ENCODE measurements at regions not wholly inside any gene's neighbourhood (a gene's known extent, or its start where the extent isn't known, plus 50 kb on each side); places are given as distances from the start of the nearest gene placed in this dataset.

DNA sequence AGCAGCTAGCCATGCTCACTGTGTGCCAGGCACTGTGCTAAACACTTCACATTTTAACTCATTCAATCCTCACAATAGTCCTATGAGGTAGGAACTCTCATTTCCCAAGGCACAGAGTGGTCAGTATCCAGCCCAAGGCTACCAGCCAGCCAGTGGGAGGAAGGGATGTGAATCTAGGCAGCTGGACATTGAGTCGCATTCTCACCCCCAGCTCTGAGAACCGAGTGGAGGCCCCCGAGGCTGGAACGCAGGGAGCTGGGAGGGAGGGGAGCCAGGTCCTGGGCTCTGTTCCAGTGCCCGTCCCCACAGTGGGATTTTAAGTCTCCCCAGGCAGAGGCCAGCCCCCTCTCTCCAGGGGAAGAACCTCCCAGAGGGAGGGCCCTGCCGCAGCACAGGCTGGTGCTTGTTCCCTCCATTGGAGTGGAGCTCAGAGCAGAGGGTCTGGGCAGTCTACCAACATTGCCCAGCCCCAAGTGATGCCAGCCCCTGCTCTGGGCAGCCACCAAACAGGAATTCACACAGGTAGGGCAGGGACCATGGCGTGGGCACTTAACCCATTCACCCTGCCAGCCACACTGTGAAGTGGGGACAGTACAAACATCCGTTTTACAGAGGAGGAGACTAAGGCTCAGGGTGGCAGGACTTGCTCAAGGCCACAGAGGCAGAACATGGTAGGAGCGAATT, 131.3 kb downstream of the CEBPB start:
- H3K4me3 Mint-ChIP-seq, result no peak overlapping the region
- peaks cover 2 to 11% of the 10 kb centered on the region in 2 donors for H3K4me1 Mint-ChIP-seq
- peaks cover 2 to 6% of the 10 kb centered on the region in 2 donors for H3K9me3 Mint-ChIP-seq
- H3K27ac Mint-ChIP-seq, result no peak overlapping the region
- no peak for DNase-seq
- no peaks in the 10 kb centered on the region for H3K36me3 Mint-ChIP-seq
- peaks cover 25 to 48% of the 10 kb centered on the region in 2 donors for H3K27me3 Mint-ChIP-seq
- no peak for ATAC-seq (replicated peaks)

DNA sequence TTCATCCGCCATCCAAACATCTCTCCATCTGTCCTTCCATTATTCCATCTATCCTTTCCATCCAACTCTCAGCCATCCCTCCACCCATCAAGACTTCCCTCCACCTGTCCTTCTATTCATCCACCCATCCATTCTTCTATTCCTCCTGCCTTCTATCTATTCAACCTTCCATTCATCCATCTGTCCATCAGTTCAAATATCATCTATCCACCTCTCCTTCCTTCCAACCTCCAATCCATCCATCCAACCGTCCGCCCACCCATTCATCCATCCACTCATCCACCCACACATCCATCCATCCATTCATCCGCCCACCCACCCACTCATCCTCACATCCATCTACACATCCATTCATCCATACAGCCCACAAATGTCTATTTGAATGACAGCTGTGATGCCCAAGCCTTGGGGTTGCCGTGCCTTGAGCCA, 132.1 kb downstream of the CEBPB start:
- no peak overlapping the region for H3K4me3 Mint-ChIP-seq
- no peak overlapping the region for H3K27ac Mint-ChIP-seq
- peaks cover 2 to 11% of the 10 kb centered on the region in 2 donors for H3K4me1 Mint-ChIP-seq
- ATAC-seq (replicated peaks) (no peak), DNase-seq (no peak)
- peaks cover under 1% of the 10 kb centered on the region in 2 donors for H3K36me3 Mint-ChIP-seq
- peaks cover 21 to 46% of the 10 kb centered on the region in 2 donors for H3K27me3 Mint-ChIP-seq
- peaks cover 3 to 7% of the 10 kb centered on the region in 2 donors for H3K9me3 Mint-ChIP-seq

DNA sequence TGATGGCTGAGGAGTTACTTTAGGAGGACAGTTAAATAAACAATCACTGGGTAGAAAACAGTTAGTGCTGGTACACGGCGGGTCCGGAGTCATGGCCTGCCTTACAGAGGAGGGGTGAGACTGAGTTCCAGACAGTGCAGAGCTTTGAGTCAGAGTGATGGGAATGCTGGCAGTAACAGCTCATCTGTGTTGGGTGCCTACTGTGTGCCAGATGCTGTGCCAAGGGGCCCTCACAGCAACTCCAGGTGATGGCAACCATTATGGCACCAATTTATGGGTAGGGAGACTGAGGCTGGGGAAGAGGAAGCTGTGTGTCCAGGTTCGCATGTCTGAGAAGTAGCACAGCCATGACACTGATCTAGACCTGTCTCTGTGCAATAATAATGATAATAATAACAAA, 132.6 kb downstream of the CEBPB start:
- Mint-ChIP-seq H3K4me1 (peaks cover 2 to 11% of the 10 kb centered on the region in 2 donors), H3K27ac (no peak overlapping the region), H3K4me3 (no peak overlapping the region), H3K36me3 (peaks cover 3 to 5% of the 10 kb centered on the region in 2 donors), H3K9me3 (peaks cover 7 to 12% of the 10 kb centered on the region in 2 donors), H3K27me3 (peaks cover 22 to 46% of the 10 kb centered on the region in 2 donors)
- ATAC-seq (replicated peaks) (no peak), DNase-seq (no peak)

DNA sequence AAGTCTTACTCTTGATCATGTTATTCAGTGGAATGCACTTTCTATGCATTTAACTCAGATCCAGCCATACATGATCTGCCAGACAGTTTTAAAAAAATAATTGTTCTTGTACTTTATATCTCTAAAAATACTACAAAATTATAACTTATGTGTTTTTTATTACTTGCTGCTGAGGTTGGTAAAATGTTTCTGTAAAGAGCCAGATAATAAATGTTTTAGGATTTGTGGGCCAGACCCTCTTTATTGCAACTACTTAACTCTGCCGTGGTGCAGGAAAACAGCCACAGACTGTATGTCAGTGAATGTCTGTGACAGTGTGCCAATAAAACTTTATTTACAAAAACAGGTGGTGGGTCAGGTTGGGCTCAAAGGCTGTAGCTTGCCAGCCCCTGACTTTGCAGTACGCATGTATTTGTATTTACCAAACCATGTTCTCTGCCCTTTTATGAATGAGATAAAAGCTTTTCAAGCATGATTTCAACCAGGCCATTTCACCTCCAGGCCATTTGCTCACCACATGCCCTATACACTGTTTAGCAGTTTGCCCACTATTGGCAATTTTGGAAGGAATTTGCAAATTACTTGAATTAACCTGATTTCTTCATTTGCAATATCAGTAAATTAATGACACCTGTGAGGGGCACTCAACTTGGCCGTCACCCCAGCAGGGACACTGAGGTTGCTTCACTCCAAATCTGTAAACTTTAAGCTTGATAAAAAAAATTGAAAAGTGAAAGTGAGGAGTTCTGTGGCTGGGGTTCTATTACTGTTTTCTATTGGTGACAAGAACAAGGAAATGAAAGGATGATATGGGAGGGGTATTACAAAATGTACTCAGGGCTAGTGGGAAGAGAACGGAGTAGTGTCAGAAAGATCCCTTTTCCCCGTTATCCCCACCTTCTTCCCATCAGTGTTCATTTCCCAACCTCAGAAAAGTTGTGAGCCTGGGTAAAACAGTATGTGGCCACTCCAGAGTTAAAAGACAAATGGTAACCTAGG, 133.4 kb downstream of the CEBPB start:
- no peak for ATAC-seq (replicated peaks)

DNA sequence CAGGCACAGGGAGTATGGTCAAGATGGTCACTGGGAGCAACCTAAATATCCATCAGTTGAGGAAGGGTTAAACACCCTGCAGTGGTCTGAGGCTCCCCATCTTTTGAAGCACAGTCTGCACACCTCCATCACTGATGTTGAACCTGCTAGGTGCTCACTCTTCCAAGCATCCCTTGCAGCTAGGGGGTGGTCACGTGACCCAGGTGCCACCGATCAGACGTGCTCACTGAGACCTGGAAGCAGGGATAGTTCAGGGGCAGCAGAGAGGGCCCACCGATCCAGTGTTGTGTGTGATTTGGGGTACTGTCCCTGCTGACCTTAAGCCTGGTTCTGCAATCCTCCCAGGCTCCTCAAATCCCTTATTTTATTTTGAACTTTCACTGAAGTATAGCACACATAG, 134.6 kb downstream of the CEBPB start:
- ATAC-seq (replicated peaks) (no peak), DNase-seq (no peak)
- no peak overlapping the region for H3K27ac Mint-ChIP-seq
- H3K4me1 Mint-ChIP-seq, result no peaks in the 10 kb centered on the region
- H3K4me3 Mint-ChIP-seq, result no peak overlapping the region
- H3K27me3 Mint-ChIP-seq, result peaks cover 30 to 50% of the 10 kb centered on the region in 2 donors
- peaks cover 7 to 17% of the 10 kb centered on the region in 2 donors for H3K9me3 Mint-ChIP-seq
- peaks cover 3 to 5% of the 10 kb centered on the region in 2 donors for H3K36me3 Mint-ChIP-seq

More for the DNA sequence above, 133.4 kb downstream of the CEBPB start:
- H3K36me3 Mint-ChIP-seq, result peaks cover 3 to 5% of the 10 kb centered on the region in 2 donors
- no peak overlapping the region for H3K27ac Mint-ChIP-seq
- peaks cover 7 to 12% of the 10 kb centered on the region in 2 donors for H3K9me3 Mint-ChIP-seq
- DNase-seq, result no peak
- H3K4me3 Mint-ChIP-seq, result no peak overlapping the region
- peaks cover 19 to 41% of the 10 kb centered on the region in 2 donors for H3K27me3 Mint-ChIP-seq
- H3K4me1 Mint-ChIP-seq, result peaks cover 0 to 3% of the 10 kb centered on the region in 2 donors

DNA sequence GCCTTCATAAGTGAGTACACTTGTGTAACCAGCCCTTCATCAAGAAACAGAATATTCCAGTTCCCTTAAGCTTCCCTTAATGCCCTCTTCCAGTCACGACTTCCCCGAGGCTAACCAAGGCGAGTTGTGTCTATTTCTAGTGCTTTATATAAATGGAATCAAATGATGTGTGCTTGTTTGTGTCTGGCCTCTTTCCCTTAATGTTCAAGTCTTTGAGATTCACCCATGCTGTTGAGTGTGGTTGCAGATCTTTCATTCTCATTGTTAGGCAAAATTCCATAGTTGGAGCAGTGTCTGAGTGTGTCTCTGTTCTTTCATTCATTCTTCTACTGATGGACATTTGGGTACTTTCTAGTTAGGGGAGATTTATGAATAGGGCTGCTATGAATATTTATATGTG, 135.0 kb downstream of the CEBPB start:
- H3K9me3 Mint-ChIP-seq, result peaks cover 7 to 17% of the 10 kb centered on the region in 2 donors
- peaks cover 30 to 50% of the 10 kb centered on the region in 2 donors for H3K27me3 Mint-ChIP-seq
- DNase-seq (no peak), ATAC-seq (replicated peaks) (no peak)
- no peak overlapping the region for H3K4me3 Mint-ChIP-seq
- H3K27ac Mint-ChIP-seq, result no peak overlapping the region
- H3K4me1 Mint-ChIP-seq, result no peaks in the 10 kb centered on the region
- H3K36me3 Mint-ChIP-seq, result peaks cover 3 to 5% of the 10 kb centered on the region in 2 donors

DNA sequence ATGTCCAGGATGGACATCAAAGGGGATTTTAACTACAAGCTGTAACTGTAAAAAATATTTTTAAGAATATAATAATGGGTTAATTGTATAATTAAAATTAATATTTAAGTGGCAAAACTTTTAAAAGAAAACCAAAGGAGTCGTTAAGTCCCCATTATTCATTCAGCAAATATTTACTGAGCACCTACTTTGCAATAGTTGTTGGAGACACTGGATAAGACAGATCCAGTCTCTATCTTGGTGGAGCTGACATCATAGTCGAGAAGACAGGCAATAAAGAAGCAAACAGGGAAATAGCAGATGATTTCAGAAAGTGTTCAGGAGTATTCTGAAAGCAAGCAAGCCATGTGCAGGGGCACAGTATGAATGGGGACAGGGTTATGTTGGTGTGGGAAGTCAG, 137.0 kb downstream of the CEBPB start:
- Mint-ChIP-seq H3K9me3 (peaks cover 7 to 17% of the 10 kb centered on the region in 2 donors), H3K36me3 (peaks cover 3 to 5% of the 10 kb centered on the region in 2 donors), H3K4me1 (no peaks in the 10 kb centered on the region), H3K4me3 (no peak overlapping the region), H3K27ac (no peak overlapping the region), H3K27me3 (peaks cover 39 to 49% of the 10 kb centered on the region in 2 donors)
- no peak for ATAC-seq (replicated peaks)
- no peak for DNase-seq

DNA sequence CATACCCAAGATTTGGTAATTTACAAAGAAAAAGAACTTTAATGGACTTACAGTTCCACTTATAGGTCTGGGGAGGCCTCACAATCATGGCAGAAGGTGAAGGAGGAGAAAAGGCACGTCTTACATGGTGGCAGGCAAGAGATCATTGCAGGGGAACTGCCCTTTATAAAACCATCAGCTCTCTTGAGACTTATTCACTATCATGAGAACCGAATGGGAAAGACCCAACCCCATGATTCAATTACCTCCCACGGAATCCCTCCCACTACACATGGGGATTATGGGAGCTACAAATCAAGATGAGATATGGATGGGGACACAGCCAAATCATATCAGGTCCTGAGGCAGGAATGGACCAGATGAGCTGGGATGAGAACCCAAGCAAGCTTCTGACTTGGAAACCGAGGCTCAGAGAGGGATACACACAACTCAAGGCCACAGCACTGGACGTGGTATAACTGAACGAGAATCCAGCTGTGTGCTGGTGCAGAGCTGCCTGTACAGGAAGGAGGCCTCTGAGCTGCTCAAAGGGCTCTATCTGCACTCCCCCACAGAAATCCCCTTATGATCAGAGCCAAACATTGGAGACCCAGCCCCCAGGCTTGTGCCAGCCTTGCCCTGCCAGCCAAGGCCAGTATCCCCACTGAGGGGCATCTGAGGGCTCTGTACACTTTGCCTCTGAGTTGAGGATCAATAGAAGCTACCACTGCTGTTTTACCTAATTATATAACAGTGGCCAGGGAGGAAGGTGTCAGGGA, 137.8 kb downstream of the CEBPB start:
- H3K4me3 Mint-ChIP-seq, result no peak overlapping the region
- no peak overlapping the region for H3K27ac Mint-ChIP-seq
- DNase-seq (no peak), ATAC-seq (replicated peaks) (no peak)
- H3K4me1 Mint-ChIP-seq, result no peaks in the 10 kb centered on the region
- peaks cover 7 to 17% of the 10 kb centered on the region in 2 donors for H3K9me3 Mint-ChIP-seq
- H3K36me3 Mint-ChIP-seq, result peaks cover 3 to 5% of the 10 kb centered on the region in 2 donors
- peaks cover 43 to 50% of the 10 kb centered on the region in 2 donors for H3K27me3 Mint-ChIP-seq

DNA sequence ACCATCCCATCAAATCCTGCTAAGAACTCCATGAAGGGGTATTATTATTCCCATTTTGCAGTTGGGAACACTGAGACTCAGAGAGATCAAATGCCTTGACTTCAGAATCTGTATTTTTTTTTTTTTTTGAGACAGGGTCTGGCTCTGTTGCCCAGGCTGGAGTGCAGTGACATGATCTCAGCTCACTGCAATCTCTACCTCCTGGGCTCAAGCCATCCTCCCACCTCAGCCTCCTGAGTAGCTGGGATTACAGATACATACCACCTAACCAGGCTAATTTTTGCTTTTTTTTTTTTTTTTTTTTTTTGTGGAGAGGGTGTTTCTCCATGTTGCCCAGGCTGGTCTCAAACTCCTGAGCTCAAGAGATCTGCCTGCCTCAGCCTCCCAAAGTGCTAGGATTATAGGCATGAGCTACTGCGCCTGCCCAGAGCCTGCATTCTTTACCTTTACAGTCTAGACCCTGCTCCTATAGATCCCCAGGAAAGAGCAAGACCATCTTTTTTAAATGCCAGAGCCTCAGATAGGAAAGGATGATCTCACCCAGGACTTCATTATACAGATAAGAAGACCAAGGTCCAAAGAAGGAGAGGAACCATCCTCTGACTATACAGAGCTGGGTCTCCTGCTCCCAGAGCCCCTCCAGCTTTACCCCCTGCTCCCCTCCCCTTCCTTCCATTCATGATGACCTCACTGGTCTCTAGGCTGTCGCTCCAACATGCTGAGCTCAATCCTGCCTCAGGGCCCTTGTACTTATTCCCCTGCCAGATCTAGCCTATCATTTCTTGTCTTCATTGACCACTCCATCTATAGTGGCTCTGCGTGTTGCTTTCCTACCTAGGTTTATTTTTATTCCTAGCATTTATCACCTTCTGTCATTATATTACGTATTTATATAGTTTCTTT, 138.6 kb downstream of the CEBPB start:
- H3K4me3 Mint-ChIP-seq, result no peak overlapping the region
- DNase-seq (no peak), ATAC-seq (replicated peaks) (no peak)
- H3K4me1 Mint-ChIP-seq, result no peaks in the 10 kb centered on the region
- no peak overlapping the region for H3K27ac Mint-ChIP-seq
- peaks cover 43 to 51% of the 10 kb centered on the region in 2 donors for H3K27me3 Mint-ChIP-seq
- peaks cover 3 to 5% of the 10 kb centered on the region in 2 donors for H3K36me3 Mint-ChIP-seq
- H3K9me3 Mint-ChIP-seq, result peaks cover 7 to 17% of the 10 kb centered on the region in 2 donors

DNA sequence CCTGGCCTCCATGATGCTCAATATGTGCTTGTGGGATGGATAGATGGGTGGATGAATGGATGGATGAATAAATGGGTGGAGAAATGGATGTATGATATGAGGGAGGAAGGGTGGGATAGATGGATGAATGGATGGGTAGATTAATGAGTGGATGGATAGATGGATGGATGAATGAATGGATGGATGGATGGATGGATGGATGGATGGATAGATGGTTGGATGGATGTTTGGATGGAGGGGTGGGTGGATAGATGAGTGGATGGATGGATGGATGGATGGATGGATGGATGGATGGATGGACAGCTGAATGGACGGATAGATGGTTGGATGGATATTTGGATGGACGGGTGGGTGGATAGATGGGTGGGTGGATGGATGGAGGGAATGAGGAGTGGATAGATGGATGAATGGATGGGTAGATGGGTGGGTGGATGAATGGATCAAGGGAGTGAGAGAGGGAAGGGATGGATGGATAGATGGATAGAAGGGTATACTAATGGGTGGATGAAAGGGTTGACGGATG, 139.4 kb downstream of the CEBPB start:
- peaks cover 5 to 11% of the 10 kb centered on the region in 2 donors for H3K9me3 Mint-ChIP-seq
- ATAC-seq (replicated peaks) (no peak), DNase-seq (no peak)
- no peak overlapping the region for H3K27ac Mint-ChIP-seq
- H3K27me3 Mint-ChIP-seq, result peaks cover 45 to 51% of the 10 kb centered on the region in 2 donors
- H3K4me3 Mint-ChIP-seq, result no peak overlapping the region
- peaks cover 1 to 2% of the 10 kb centered on the region in 2 donors for H3K4me1 Mint-ChIP-seq
- peaks cover 3 to 5% of the 10 kb centered on the region in 2 donors for H3K36me3 Mint-ChIP-seq

DNA sequence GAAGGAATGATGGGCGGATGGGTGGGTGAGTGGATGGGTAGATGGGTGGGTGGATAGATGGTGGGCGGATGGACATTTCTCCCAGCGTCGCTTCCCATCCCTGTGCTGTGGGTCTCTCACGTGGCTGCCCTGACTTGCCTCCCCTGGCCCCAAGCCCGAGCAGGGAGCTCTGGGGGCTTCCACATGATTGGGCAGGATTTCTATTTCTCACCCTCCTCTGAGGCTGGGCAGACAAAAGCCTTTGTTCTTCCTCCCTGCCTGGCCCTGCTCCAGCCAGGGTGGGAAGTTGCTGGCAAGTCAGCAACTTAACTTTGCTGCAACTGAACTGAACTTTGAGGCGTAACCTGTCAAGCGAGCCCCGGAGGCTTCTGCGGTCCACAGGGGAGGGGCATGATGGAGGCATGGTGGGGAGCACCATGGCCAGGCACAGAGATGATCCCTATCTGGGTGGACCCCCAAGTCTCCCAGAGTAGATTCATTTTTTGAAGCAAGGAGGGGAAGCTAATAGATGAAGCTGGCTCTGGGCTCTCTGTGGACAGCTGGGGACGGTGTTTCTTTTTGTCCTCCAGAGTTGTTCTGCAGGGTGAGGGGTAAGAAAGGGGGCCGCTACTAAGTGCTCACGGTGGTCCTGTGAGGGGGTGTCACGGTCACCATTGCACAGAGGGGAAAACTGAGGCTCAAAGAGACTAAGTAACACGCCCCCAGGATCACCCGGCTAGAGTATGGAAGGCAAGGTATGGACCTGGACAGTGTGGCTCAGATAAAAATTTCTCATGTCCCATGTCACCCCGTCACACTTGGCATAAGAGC, 140.1 kb downstream of the CEBPB start:
- H3K4me3 Mint-ChIP-seq, result no peak overlapping the region
- peaks cover 3 to 4% of the 10 kb centered on the region in 2 donors for H3K4me1 Mint-ChIP-seq
- no peak overlapping the region for H3K27ac Mint-ChIP-seq
- peaks cover 5 to 11% of the 10 kb centered on the region in 2 donors for H3K9me3 Mint-ChIP-seq
- DNase-seq (no peak), ATAC-seq (replicated peaks) (no peak)
- H3K27me3 Mint-ChIP-seq, result peaks cover 48 to 55% of the 10 kb centered on the region in 2 donors
- H3K36me3 Mint-ChIP-seq, result peaks cover 3 to 5% of the 10 kb centered on the region in 2 donors
